ENCODE measurements at regions not wholly inside any gene's neighbourhood (a gene's known extent, or its start where the extent isn't known, plus 50 kb on each side); places are given as distances from the start of the nearest gene placed in this dataset.

GRCh38 chr10:22784668-22785067 lies 70.3 kb upstream of the PIP4K2A start:
- TF ChIP-seq POLR2A (IDR thresholded peaks at IDR 0.05; ENCODE audit: low read depth, low read length) = no peak
- no peak for TF ChIP-seq TAF1 (IDR thresholded peaks at IDR 0.05; ENCODE audit: borderline replicate concordance, low read depth, low read length)
- TF ChIP-seq CTCF (IDR thresholded peaks at IDR 0.05 in 2 of 3, conservative IDR thresholded peaks at IDR 0.05 in 1 of 3; ENCODE audit: control insufficient read depth in 2 of 3, extremely low read depth in 1 of 3, insufficient read depth in 1 of 3, low read depth in 3 of 3, low read length in 3 of 3) = no peak
- TF ChIP-seq BCL11A (IDR thresholded peaks at IDR 0.05; ENCODE audit: low read depth, low read length) = no peak
- no peak for TF ChIP-seq POLR2AphosphoS2 (IDR thresholded peaks at IDR 0.05; ENCODE audit: low read depth, low read length)
